Activated CD8-positive, alpha-beta T cell treated with anti-CD3 and anti-CD28 coated beads for 36 hours (primary cell): ENCODE measurements at regions not wholly inside any gene's neighbourhood (a gene's known extent, or its start where the extent isn't known, plus 50 kb on each side); places are given as distances from the start of the nearest gene placed in this dataset.

Experiments used
- ATAC-seq: fragments of 200-7000 bp; cut with Tn5 transposase; one replicate; pipeline ENCODE4 v1.10.0; 2021; ENCODE audit warnings: mild to moderate bottlenecking, moderate library complexity
- CTCF ChIA-PET: fragments of 350-600 bp; sonication (Branson Sonifier 250); formaldehyde crosslinking; loops from one replicate; lab custom pipeline; 2021; ENCODE audit warnings: antibody characterized with exemption; lab: Charles Lee
- POLR2A ChIA-PET: fragments of 350-600 bp; sonication (Branson Sonifier 250); formaldehyde crosslinking; loops from one replicate; lab custom pipeline; 2021; ENCODE audit warnings: antibody characterized with exemption; lab: Charles Lee
- DNase-seq: peaks from one replicate; pipeline ENCODE4 v3.0.0-alpha.2; 2020
- H3K27ac Mint-ChIP-seq: one replicate; pipeline ENCODE4 v1.8.0; 2021; ENCODE audit warnings: mild to moderate bottlenecking, mixed read lengths
- H3K27me3 Mint-ChIP-seq: one replicate; pipeline ENCODE4 v1.8.0; 2021; ENCODE audit warnings: mixed read lengths
- H3K36me3 Mint-ChIP-seq: one replicate; pipeline ENCODE4 v1.8.0; 2021; ENCODE audit warnings: low read depth, mixed read lengths
- H3K4me1 Mint-ChIP-seq: one replicate; pipeline ENCODE4 v1.8.0; 2021; ENCODE audit warnings: low read depth, mixed read lengths
- H3K4me3 Mint-ChIP-seq: one replicate; pipeline ENCODE4 v1.8.0; 2021; ENCODE audit warnings: mild to moderate bottlenecking, moderate library complexity, mixed read lengths
- H3K9me3 Mint-ChIP-seq: one replicate; pipeline ENCODE4 v1.8.0; 2021; ENCODE audit warnings: mixed read lengths
- CTCF ChIP-seq: fragments of 200-600 bp; IDR thresholded peaks from one replicate; pipeline ENCODE4 v1.8.0; 2022; ENCODE audit warnings: antibody characterized with exemption, mild to moderate bottlenecking
- intact Hi-C: fragments of 100-400 bp; cut with micrococcal nuclease; formaldehyde crosslinking; loops from one replicate; pipeline ENCODE4 v1.10.0; 2022

- no peaks in the 10 kb centered on the region for H3K36me3 Mint-ChIP-seq
- TF ChIP-seq CTCF = no peak
- H3K4me3 Mint-ChIP-seq = no peak overlapping the region
- H3K4me1 Mint-ChIP-seq = no peaks in the 10 kb centered on the region
- H3K9me3 Mint-ChIP-seq = no peaks in the 10 kb centered on the region
- CTCF ChIA-PET = no interaction called here
- ATAC-seq = no peak
- H3K27ac Mint-ChIP-seq = no peak overlapping the region
- POLR2A ChIA-PET = no interaction called here
- intact Hi-C loops = no loop called here
- H3K27me3 Mint-ChIP-seq = peaks cover 2% of the 10 kb centered on the region
- DNase-seq = no peak
Measured at GRCh38 chr12:118549510-118549980, 173.2 kb downstream of the SUDS3 start.

- H3K9me3 Mint-ChIP-seq = no peaks in the 10 kb centered on the region
- TF ChIP-seq CTCF = no peak
- no peak overlapping the region for H3K27ac Mint-ChIP-seq
- intact Hi-C loops = no loop called here
- DNase-seq = no peak
- H3K4me3 Mint-ChIP-seq = no peak overlapping the region
- no peak for ATAC-seq
- ChIA-PET POLR2A (no interaction called here), CTCF (no interaction called here)
- no peaks in the 10 kb centered on the region for H3K4me1 Mint-ChIP-seq
- H3K27me3 Mint-ChIP-seq = peaks cover 2% of the 10 kb centered on the region
- no peaks in the 10 kb centered on the region for H3K36me3 Mint-ChIP-seq
Measured at GRCh38 chr12:118553856-118554504, 177.6 kb downstream of the SUDS3 start.

GRCh38 chr12:118558941-118559340 is 182.6 kb downstream of the SUDS3 start:
- ATAC-seq (no peak), DNase-seq (no peak)
- no peak for TF ChIP-seq CTCF
- H3K4me3 Mint-ChIP-seq = no peak overlapping the region
- H3K27ac Mint-ChIP-seq = no peak overlapping the region
- no peaks in the 10 kb centered on the region for H3K4me1 Mint-ChIP-seq
- POLR2A ChIA-PET = no interaction called here
- no peaks in the 10 kb centered on the region for H3K36me3 Mint-ChIP-seq
- H3K9me3 Mint-ChIP-seq = no peaks in the 10 kb centered on the region
- H3K27me3 Mint-ChIP-seq = no peaks in the 10 kb centered on the region
- CTCF ChIA-PET = interaction anchor here (1.4 kb wide), 1 partner anchor 154 kb away, joined by 4 read pairs; no protein-coding TSS in a partner anchor
- intact Hi-C loops = no loop called here

- Mint-ChIP-seq H3K4me3 (no peak overlapping the region), H3K9me3 (no peaks in the 10 kb centered on the region), H3K27me3 (no peaks in the 10 kb centered on the region), H3K36me3 (no peaks in the 10 kb centered on the region), H3K27ac (no peak overlapping the region), H3K4me1 (no peaks in the 10 kb centered on the region)
- ChIA-PET POLR2A (no interaction called here), CTCF (no interaction called here)
- ATAC-seq (no peak), DNase-seq (no peak)
- TF ChIP-seq CTCF = no peak
- intact Hi-C loops = no loop called here
Measured at GRCh38 chr12:118560733-118561132, 184.4 kb downstream of the SUDS3 start.

- DNase-seq (no peak), ATAC-seq (no peak)
- H3K36me3 Mint-ChIP-seq = no peaks in the 10 kb centered on the region
- H3K4me3 Mint-ChIP-seq = no peak overlapping the region
- peaks cover 4% of the 10 kb centered on the region for H3K9me3 Mint-ChIP-seq
- no peaks in the 10 kb centered on the region for H3K4me1 Mint-ChIP-seq
- no peak overlapping the region for H3K27ac Mint-ChIP-seq
- ChIA-PET POLR2A (no interaction called here), CTCF (no interaction called here)
- H3K27me3 Mint-ChIP-seq = peaks cover 3% of the 10 kb centered on the region
- no peak for TF ChIP-seq CTCF
- intact Hi-C loops = no loop called here
Measured at GRCh38 chr12:118571730-118572129, 195.4 kb downstream of the SUDS3 start.
